PFSK-1 (cell line): ENCODE measurements at regions not wholly inside any gene's neighbourhood (a gene's known extent, or its start where the extent isn't known, plus 50 kb on each side); places are given as distances from the start of the nearest gene placed in this dataset.

Experiments
- FOXP2 ChIP-seq: optimal IDR thresholded peaks from 2 replicates; pipeline ENCODE3; 2011; ENCODE audit warnings: borderline replicate concordance, control low read depth, inconsistent platforms; ENCODE audit not compliant: insufficient read depth; ENCODE audit errors: extremely low read length, extremely low read depth
- POLR2AphosphoS5 ChIP-seq: IDR thresholded peaks from 2 replicates; pipeline ENCODE4 v1.6.1; 2012; ENCODE audit warnings: low read depth, mild to moderate bottlenecking, control low read depth, low read length, moderate library complexity
- REST ChIP-seq, 2 experiments: IDR thresholded peaks; 2 replicates each; pipeline versions ENCODE4 v1.6.1 to v1.8.0; 2011 to 2012; ENCODE audit warnings: low read depth in 2 of 2, low read length in 2 of 2, control low read depth in 1 of 2, inconsistent platforms in 1 of 2, mild to moderate bottlenecking in 1 of 2, moderate library complexity in 1 of 2; ENCODE audit not compliant: insufficient read depth in 1 of 2
- SIN3A ChIP-seq: IDR thresholded peaks from 2 replicates; pipeline ENCODE4 v1.6.1; 2012; ENCODE audit warnings: mild to moderate bottlenecking, low read length, moderate library complexity, borderline replicate concordance; ENCODE audit not compliant: insufficient read depth
- TAF1 ChIP-seq: IDR thresholded peaks from 2 replicates; pipeline ENCODE4 v1.6.1; 2012; ENCODE audit warnings: low read length, control low read depth, borderline replicate concordance; ENCODE audit not compliant: insufficient read depth

GRCh38 chr3:182711261-182711683 lies 82.0 kb upstream of the ATP11B start:
- TF ChIP-seq TAF1 (no peak), POLR2AphosphoS5 (no peak)

GRCh38 chr3:182711853-182712252 lies 81.5 kb upstream of the ATP11B start:
- no peak for TF ChIP-seq REST (IDR thresholded peaks at IDR 0.05; ENCODE audit: insufficient read depth in 1 of 2, low read depth in 2 of 2, low read length in 2 of 2)
- TF ChIP-seq FOXP2: no peak
- no peak for TF ChIP-seq SIN3A
- TF ChIP-seq TAF1: no peak
- TF ChIP-seq POLR2AphosphoS5: no peak

- no peak for TF ChIP-seq FOXP2
Observed at GRCh38 chr3:182713111-182713510, 80.2 kb upstream of the ATP11B start.

GRCh38 chr3:182713743-182714517 lies 79.4 kb upstream of the ATP11B start:
- TF ChIP-seq POLR2AphosphoS5 (no peak), FOXP2 (no peak), REST (IDR thresholded peaks at IDR 0.05; ENCODE audit: insufficient read depth in 1 of 2, low read depth in 2 of 2, low read length in 2 of 2) (no peak), TAF1 (no peak), SIN3A (no peak)

GRCh38 chr3:182715006-182715405 lies 78.3 kb upstream of the ATP11B start:
- no peak for TF ChIP-seq POLR2AphosphoS5
- no peak for TF ChIP-seq REST (IDR thresholded peaks at IDR 0.05; ENCODE audit: insufficient read depth in 1 of 2, low read depth in 2 of 2, low read length in 2 of 2)
- no peak for TF ChIP-seq FOXP2
- TF ChIP-seq TAF1: no peak
- no peak for TF ChIP-seq SIN3A

- TF ChIP-seq POLR2AphosphoS5 (no peak), SIN3A (no peak)
Observed at GRCh38 chr3:182716114-182716688, 77.1 kb upstream of the ATP11B start.

GRCh38 chr3:182717216-182717615 lies 76.1 kb upstream of the ATP11B start:
- TF ChIP-seq REST (IDR thresholded peaks at IDR 0.05; ENCODE audit: insufficient read depth in 1 of 2, low read depth in 2 of 2, low read length in 2 of 2): no peak
- no peak for TF ChIP-seq POLR2AphosphoS5
- TF ChIP-seq FOXP2: no peak
- TF ChIP-seq TAF1: no peak
- no peak for TF ChIP-seq SIN3A
